NCI-H1048 (cell line): ENCODE measurements at regions not wholly inside any gene's neighbourhood (a gene's known extent, or its start where the extent isn't known, plus 50 kb on each side); places are given as distances from the start of the nearest gene placed in this dataset.

Source experiments
- DNase-seq: peaks from one replicate; lab custom pipeline; 2025; lab: John Stamatoyannopoulos, UW

DNA sequence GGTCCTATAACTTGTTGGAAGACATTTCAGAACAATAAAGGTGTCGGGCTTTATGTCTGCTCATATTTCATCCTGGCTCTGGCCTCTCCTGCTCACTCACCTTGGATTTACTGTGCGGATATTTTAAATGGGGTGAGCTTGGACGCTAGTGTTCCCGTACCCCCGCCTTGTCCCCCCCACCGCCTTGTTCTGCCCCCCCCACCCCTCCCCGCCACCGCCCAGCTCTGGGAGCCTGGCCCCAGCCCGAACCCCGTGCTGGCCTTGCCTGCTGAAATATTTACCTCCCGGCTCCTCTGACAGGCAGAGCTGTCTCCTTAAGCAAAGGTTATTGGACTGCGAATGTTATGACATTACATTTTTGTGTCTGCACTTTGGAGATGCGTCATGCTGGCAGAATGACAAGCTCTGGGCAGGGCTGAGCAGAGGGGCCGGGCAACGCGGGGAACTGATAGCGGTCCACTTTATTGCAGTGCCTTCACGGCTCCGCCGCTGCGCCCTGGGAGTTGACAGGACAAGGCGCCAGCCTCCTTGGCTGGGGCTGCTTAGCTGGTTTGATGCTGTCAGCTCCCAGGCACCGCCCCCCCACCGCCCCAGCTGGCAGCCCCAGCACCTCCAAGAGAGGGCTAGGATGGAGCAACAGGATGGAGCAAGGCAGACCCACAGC is 222.5 kb upstream of the GSE1 start:
- DNase-seq = no peak

DNA sequence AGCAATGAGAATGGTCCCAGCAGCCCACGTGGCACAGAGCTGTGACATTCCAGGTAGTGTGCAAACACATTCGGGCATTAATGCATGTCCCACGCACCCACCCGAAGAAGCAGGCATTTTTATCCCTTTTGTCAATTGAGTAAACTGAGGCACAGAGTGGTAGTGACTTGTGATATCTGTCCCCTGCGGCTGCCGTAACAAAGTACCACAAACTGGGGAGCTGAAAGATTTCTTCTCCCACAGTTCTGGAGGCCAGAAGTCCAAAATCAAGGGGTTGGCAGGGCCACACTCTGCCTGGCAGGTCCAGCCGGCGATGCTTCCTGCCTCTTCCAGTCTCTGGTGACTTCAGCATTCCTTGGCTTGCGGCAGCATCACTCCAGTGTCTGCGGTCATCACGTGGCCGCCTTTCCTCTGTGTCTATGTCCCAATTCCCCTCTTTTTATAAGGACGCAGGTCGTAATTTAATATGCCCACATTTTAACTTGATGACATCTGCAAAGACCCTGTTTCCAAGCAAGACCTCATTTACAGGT is 221.9 kb upstream of the GSE1 start:
- DNase-seq = no peak

DNA sequence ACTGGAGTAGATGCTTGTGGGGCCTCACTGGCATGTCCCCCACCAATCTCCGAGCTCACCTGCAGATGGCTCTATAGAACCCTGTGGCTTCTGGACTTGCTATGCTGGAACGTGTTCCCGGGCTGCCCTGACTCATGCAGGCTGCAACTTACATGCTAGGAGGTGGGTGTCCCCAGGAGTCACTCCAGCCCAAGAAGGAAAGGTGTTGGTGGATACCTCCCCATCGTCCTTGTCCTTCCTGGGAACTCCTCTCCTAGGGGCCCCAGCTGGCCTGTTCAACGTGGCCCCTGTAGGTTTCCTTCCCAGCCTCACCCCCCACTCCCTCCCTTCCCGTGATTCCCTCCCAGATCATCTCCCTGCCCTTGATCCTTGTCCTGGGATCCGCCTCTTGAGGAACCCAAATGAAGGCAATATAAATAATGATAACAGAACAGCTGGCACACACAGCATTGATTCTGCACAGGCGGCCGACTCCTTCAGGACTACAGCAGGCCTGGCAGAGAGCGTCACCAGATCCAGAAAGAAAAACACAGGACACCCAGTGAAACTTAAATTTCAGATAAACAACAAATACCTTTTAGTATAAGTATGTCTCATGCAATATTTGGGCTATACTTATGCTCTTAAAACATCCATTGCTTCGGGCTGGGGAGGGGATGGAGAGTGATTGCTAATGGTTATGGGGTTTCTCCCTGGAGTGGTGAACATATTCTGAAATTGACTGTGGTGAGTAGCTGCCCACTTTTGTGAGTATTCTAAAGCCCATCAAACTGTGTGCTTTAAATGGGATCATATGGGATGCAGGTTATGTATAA is 221.1 kb upstream of the GSE1 start:
- no peak for DNase-seq

DNA sequence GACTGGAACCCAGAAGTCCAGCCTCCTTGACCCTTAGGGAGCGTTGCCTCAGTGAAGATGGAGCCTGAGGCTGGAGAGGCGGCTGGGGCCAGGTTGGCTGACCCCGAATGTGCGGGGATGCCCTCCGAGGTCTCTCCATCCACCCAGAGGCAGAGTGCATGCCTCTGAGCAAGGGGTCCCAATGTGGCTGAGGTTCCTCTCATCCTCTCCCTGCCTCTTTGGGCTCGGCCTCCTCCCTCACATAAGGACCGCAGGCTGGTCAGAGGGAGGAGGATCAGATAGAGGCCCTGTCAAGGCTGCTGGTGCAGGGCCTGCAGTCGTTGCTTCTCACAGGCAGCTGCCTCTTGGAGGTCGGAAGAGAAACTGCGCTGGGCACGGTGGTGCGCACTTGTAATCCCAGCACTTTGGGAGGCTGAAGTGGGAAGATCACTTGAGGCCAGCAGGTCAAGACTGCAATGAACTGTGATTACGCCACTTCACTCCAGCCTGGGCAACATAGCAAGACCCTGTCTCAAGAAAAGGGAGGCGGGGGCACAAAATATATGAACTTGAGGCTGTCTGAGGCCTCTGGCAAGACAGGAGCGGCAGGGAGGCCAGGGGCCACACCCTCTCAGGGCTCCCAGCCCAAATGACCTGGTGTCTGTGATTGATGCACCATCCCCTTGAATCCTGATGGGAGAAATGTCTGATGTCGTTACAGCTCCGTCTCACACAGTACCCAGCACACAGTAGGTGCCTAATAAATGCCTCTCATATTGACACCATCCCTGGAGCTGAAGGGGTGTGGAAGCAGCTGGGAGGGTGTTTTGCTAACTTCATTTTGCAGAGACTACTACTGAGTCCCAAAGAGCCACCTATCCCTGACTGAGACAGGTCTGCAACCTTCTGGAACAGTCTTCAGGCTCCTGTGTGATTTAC is 220.1 kb upstream of the GSE1 start:
- DNase-seq = no peak

DNA sequence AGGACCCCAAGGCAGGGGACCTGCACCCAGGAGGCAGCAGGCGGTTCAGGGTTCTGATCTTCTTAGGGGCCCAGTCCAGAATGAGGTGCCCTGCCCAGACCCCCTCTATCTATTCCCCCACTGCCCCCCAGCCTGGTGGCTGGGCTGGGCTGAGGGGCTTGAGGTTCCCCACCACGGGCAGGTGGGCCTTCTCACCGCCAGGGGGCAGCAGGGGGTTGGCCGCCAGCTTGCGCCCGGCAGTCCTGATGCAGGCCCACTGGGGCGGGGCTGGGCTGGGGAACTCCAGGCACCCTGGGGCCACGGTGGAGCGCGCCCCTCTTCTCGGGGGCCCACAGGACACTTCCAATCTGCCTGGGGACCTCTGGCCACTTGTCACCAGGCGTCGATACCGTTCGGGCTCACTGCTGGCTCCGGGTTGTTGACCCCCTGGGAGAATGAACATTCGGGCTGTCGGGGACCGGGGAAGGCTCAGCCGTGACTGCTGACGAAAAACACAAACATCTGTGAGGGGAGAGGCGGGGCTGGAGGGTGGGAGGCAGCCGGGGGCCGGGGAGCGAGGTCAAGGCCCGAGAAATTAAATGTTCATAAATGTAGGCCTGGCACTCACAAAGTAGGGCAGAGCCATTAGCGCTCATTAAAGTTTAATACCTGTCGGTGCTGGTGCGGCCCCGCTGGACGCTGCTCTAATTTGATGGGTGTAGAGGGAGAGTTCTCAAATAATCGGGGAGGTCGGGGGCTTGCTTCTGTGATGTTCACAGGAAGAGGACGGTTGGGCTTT is 219.3 kb upstream of the GSE1 start:
- no peak for DNase-seq

DNA sequence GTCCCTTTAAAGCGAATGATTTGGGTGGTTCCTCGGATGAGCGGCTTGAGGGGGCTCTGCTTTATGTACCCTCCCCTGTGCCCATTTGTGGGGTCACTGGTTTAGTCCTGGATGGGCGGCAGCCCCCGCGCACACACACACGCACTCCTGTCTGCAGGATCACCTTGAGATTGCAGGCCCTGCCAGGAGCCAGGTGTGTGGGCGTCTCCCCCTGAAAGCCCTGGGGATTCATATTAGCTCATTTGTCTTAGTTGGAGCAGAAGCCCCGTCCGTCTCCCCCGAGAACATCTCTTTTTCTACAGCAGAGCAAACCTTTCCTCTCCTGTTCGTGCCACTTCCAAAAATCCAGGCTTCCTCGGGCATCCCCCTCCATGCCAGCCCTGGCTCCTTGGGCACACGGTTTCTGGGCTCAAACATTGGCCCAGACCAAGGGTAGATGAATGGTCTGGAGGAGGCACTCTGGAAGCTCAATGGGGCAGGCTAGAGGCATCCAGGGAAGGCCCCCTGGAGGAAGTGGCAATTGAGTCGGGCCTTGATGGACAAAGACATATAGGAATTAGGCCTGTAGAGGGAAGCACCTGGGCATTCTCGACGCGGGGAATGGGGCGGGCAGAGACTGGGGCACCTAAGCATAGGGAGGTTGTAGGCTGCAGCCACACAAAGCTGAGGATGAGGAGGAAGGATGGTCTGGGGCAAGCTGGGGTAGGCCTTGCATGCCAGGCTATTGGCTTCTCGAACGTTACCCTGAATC is 218.5 kb upstream of the GSE1 start:
- DNase-seq = no peak

DNA sequence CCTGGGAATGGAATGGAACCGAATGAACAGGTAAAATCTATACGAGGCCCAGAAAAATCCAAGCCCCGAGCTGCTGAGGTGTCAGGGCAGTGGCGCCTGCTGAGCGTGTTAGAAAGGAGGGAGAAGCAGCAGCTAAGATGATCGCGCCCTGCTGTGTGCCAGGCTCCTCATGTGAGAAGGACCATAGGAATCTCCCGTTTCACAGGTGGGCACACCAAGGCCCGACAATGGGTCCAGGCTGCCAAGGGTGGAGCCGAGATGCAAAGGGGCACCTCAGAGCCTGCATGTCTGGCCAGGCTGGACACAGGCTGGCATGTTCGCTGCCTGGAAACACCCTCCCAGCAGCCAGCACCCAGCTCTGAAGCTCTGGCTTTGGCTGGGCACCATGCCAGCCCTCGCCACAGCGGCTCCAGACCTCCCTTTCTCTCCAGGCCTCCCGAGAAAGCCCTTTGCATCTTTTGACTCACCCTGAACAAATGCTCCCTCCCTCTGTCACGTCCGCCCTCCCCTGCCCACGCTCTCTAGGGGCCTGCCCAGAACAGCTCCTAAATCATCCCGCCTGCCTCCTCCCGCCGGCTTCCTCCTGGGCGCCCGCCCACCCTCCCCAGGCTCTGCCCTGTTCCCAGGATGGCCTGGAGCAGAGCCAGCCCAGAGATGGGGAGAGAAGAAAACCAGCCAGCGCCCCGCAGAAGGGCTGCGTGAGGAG is 217.8 kb upstream of the GSE1 start:
- DNase-seq = no peak

DNA sequence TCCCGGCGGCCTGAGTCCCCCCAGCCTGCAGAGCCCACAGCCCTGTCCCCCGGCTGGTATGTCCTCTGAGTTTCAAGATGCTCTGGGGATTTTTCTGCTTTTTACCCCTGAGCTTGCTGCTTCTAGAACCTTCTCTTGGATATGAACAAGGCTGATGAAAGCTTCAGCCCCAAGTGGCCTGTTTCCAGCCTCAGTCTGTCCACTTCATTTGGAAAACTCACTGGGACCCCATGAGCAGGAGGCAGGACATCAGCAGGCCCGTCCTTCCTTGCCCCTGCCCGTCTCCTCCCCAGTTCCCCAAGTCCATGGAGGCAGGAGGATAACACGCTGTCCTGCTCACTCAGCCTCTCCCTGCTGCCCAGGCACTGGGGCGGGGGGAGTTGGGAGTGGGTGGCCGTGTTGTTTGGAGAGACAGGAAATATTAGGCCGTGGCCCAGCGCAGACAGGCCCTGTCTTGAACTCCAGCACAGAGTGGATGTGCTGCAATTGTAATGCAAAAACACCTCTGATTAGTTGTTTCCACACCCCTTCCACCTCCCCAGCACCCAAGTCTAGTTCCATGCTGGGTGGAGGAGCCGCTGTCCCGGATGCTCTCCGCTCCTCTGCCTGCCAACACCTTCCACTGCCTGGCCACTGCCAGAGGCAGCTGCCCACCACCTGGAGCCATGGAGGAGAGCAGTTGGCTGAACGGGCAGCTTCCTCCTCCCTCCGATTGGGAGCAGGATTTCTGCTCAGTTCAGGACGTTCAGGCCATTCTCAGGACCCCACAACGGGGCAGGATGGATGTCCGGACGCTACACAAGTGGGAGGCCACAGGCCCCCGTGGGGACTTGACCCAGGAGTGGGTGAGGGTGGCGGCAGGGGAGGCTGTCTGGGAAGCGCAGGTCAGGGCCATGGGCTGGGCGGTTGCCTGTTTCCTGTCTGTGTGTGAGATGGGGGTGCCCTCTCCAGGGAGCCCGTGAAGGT is 216.9 kb upstream of the GSE1 start:
- no peak for DNase-seq

DNA sequence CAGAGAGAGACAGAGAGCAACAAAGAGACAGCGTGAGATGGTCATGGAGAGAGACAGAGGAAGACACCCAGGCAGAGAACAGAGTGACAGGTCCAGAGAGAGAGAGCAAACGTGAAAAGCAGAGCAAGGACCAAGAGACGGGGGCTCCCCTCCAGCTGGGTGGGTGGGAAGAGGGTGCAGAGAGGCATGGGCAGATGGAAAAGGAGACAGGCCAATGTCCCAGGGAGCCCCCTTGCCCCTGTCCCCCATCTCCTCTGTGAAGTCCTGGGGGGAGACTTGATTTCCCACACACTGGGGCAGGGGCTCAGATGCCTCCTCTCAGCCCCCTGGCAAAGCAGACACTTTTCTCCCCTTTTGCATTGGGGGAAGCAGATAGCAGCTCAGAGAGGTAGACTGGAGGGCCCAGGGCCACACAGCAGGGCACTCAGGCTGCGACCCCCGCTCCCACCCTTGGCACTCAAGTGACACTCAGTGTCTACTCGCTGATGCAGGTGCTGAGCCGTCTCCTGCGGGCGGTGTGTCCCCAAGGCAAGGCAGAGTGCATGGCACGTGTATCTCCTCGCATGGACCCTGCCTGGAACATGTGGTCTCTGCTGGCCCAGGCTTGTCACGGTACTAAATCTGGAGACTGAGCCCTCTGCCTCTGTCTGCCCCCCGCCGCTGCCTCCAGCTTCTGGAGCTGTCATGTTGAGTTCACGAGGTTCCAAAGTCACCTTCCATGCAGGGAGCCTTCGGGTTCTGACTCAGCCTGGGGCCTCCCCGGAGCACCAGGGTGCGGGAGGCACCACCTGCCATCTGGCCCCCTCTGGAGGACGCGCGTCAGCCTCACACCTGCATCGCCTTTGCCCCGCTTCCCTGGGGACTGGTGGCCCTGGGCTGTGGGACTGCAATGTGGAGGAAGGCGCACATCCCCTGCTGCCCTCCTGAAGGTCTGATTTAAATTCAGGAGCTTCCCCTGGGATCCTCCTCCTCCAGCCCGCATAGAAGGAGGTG is 215.9 kb upstream of the GSE1 start:
- DNase-seq = no peak

DNA sequence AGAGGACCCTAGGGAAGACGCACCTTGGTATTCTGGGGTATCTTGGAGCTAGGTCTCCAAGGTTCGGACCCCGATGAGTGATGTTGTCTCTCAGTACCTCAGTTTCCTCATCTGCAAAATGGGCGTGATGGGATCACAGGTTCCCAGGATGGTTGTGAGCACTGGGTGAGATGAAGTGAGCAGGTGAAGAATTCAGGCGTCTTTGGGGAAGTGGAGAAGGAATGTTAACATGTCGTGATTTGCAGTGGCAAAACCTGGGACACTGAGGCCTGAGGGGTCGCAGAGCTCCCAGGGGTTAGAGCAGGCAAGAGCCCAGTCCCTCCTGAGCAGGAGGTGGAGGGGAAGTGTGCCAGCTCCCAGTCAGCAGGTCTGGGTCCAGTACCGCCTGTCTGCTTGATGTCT is 215.1 kb upstream of the GSE1 start:
- no peak for DNase-seq

DNA sequence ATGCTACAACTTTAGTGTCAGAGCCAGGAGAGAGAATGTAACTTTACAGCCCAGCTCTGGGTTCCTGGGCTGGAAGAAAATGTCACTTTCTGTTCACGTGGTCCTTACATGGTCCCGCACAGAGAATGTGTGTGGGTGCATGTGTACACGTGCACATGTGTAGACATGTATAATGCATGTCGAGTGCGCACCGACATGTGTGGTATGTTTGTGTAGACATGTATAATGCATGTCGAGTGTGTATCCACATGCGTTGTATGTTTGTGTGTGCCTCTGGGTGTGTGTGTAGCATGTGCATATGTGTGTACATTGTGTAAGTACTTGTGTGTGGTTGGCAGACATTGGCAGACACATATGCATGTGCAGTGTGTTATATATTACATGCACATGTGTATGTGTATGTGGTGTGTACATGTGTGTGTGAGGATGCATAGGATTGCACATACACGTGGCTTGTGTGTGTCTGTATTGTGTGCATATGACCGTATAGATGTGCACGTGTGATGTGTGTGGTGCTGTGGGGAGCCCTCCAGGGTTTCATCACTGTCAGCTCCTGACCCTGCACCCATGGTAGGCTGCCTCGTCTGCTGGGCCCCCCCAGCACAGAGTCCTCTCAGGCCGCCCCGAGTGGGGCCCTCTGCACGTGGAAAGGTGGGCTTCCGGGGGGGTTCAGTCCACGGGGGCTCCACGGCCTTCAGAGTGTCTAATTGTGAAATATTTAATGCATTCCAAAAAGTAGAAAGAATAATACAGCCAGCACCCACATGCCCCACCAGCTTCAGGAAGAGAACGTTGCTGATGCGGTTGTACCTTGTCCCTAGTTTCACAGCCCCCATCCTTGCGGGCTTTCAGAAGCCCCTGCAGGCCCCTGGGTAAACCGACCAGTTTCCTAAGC is 214.2 kb upstream of the GSE1 start:
- no peak for DNase-seq

DNA sequence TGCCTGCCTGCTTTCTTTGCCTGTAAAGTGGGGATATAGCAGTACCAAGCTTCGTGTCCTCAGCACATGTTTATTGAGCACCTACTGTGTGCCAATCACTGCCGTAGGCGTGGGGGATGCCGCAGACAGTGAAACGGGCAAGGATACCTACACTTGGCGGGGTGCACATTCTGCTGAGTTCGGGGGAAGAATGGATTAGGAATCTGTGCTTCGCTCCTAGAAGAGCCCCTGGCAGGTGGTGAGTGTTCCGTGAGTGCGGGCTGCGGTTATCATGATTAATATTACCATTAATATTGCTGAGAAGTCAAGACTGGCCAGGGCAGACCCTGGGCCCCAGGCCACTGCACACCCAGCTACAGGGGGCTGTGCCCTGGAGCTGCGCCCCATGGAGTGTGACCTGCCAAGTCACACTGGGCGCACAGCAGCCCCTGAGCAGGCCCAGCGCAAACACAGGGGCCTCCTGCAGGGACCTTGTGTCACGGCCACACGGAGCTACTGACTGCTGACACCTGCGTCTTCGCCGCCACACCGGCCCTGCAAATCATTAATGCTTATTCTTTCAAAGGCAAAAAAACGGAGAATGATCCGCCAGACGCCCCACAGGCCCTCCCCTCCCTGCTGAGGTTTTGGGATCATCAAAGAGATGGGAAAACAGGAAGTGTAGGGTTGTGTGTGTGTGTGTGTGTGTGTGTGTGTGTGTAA is 213.4 kb upstream of the GSE1 start:
- no peak for DNase-seq

DNA sequence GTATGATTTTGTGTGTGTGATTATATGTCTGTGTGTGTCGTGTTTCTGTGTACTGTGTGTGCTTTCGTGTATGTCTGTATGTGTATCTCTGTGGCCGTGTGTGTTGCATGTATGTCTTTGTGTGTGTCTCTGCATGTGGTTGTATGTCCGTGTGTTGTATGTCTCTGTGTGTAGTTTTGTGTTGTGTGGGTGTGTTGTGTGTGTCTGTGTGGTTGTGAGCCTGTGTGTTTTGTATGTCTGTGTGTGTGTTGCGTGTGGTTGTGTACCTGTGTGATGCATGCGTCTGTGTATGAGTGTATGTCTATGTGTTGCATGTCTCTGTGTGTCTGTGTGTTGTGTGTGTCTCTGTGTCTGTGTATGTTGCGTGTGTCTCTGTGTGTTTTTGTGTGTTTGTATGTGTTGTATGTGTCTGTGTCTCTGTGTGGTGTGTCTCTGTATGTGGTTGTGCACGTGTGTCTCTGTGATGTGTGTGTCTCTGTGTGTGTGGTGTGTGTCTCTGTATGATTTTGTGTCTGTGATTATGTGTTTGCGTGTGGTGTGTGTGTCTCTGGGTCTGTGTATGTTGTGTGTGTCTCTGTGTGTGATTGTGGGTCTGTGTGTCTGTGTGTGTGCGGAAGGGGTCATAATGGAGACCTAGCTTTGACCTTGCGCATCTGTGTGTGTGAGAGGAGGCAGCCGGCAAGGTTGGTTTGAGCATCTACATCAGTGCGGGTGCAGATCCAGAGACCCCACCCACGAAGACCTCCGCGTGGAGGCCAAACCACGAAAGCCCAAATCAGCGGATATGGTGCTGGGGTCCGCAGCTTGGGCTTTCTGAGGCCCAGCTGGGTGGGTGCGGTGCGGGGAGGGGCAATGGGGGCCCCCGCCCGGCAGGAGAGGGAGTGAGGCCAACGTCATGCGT is 212.6 kb upstream of the GSE1 start:
- no peak for DNase-seq

DNA sequence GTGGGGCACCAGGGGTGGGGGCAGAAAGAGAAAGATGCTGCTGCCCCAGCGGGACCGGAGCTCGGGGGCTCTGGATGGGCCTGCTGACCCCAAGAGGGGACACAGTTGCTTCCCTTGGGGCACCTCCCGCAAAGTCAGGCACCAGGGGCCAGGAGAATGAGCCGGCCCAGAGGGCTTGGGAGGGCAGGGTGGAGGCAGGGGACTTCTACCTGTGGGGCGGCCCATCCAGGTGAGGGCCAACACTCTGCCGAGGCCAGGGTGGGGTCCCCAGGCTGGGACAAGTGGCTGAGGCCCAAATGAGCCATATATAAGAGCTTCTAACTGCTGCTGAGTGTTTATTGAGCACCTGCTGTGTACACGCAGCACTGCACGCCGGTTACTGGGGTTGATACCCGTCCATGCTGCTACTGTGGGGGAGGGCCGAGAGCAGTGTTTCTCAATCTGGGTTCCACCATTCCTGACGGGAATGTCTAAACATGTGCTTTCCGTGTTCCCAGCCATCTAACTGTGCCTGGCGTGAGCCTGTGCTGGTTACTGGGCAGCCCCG is 211.7 kb upstream of the GSE1 start:
- DNase-seq = no peak
